CD4-positive, alpha-beta T cell treated with Interleukin-15 for 1 hour (primary cell): ENCODE measurements at regions not wholly inside any gene's neighbourhood (a gene's known extent, or its start where the extent isn't known, plus 50 kb on each side); places are given as distances from the start of the nearest gene placed in this dataset.

Experiments used
- DNase-seq: peaks from one replicate; pipeline ENCODE4 v3.0.0-alpha.2; 2020

- DNase-seq, result no peak
Observed at GRCh38 chr4:37000281-37000680, 244.3 kb upstream of the NWD2 start.

GRCh38 chr4:37001688-37002436 is 242.7 kb upstream of the NWD2 start:
- DNase-seq, result no peak

- no peak for DNase-seq
Observed at GRCh38 chr4:37002625-37003024, 241.9 kb upstream of the NWD2 start.

- DNase-seq, result no peak
Observed at GRCh38 chr4:37008199-37008598, 236.3 kb upstream of the NWD2 start.

GRCh38 chr4:37014584-37014983 is 230.0 kb upstream of the NWD2 start:
- no peak for DNase-seq

- no peak for DNase-seq
Observed at GRCh38 chr4:37015391-37015790, 229.2 kb upstream of the NWD2 start.

- DNase-seq, result no peak
Observed at GRCh38 chr4:37023504-37023903, 221.0 kb upstream of the NWD2 start.

- no peak for DNase-seq
Observed at GRCh38 chr4:37023996-37024395, 220.5 kb upstream of the NWD2 start.

GRCh38 chr4:37040816-37041215 is 203.7 kb upstream of the NWD2 start:
- DNase-seq, result no peak

GRCh38 chr4:37043342-37043741 is 201.2 kb upstream of the NWD2 start:
- DNase-seq, result no peak

- no peak for DNase-seq
Observed at GRCh38 chr4:37051111-37051510, 193.4 kb upstream of the NWD2 start.

- DNase-seq, result no peak
Observed at GRCh38 chr4:37051866-37052265, 192.7 kb upstream of the NWD2 start.

- DNase-seq, result no peak
Observed at GRCh38 chr4:37054531-37055077, 189.9 kb upstream of the NWD2 start.

GRCh38 chr4:37058826-37059225 is 185.7 kb upstream of the NWD2 start:
- no peak for DNase-seq

GRCh38 chr4:37066159-37066558 is 178.4 kb upstream of the NWD2 start:
- no peak for DNase-seq

GRCh38 chr4:37068580-37068979 is 176.0 kb upstream of the NWD2 start:
- DNase-seq, result no peak

GRCh38 chr4:37070041-37070440 is 174.5 kb upstream of the NWD2 start:
- no peak for DNase-seq

- DNase-seq, result no peak
Observed at GRCh38 chr4:37071576-37071975, 173.0 kb upstream of the NWD2 start.

- DNase-seq, result no peak
Observed at GRCh38 chr4:37073226-37073840, 171.2 kb upstream of the NWD2 start.

GRCh38 chr4:37082912-37083311 is 161.6 kb upstream of the NWD2 start:
- no peak for DNase-seq

- no peak for DNase-seq
Observed at GRCh38 chr4:37095925-37096324, 148.6 kb upstream of the NWD2 start.

GRCh38 chr4:37101182-37101581 is 143.4 kb upstream of the NWD2 start:
- DNase-seq, result no peak

- DNase-seq, result no peak
Observed at GRCh38 chr4:37101686-37102085, 142.9 kb upstream of the NWD2 start.

- no peak for DNase-seq
Observed at GRCh38 chr4:37109756-37110155, 134.8 kb upstream of the NWD2 start.

- no peak for DNase-seq
Observed at GRCh38 chr4:37124800-37125199, 119.7 kb upstream of the NWD2 start.
